Heart left ventricle (tissue), 13 donors: ENCODE measurements at regions not wholly inside any gene's neighbourhood (a gene's known extent, or its start where the extent isn't known, plus 50 kb on each side); places are given as distances from the start of the nearest gene placed in this dataset.

ENCODE experiments used
- CTCF ChIP-seq, 12 donors: fragments of 200-600 bp; sonication (generic) in 4 of 12; IDR thresholded peaks; one replicate each; pipeline versions ENCODE4 v1.5.0 to v1.8.0; 2018 to 2022; ENCODE audit warnings: antibody characterized with exemption in 12 of 12, mild to moderate bottlenecking in 5 of 12
- POLR2A ChIP-seq, 2 donors: fragments of 450-650 bp; IDR thresholded peaks; one replicate each; pipeline ENCODE4 v1.6.1; 2017; ENCODE audit warnings: antibody characterized with exemption in 2 of 2, mild to moderate bottlenecking in 2 of 2, moderate library complexity in 2 of 2
- donor health status: ischemic (EF 13 %, LVEDD 7.1; RV severe dilation, severe dysfunction).
- donor health status: DM: no; HTN: yes; CAD: no.
- donor health status: DM: no; HTN: no; CAD: no.
- donor health status: ischemic (EF 25% LVEDD 6.9; RV normal size, moderate dysfunction).
- donor health status: ischemic (EF 25% LVEDD 5.7; RV mildly dilated, moderate dysfunction).
- donor health status: ischemic (EF 35%, LVEDD 5.7; RV mildly dilated, moderate dysfunction).
- donor health status: nonischemic (EF 11% LVEDD 7.7; RV severe dilation, severe dysfunction).
- donor health status: DM: yes; HTN: yes; CAD: no.
- donor health status: PGD.
- donor health status: ischemic (EF 29% LVEDD 5.4; RV normal size, mild dysfunction).
- donor health status: nonischemic (EF 23%, LVEDD 6.1; RV moderate dilation, normal function).

GRCh38 chr1:14137411-14138134, 437.6 kb downstream of the PRDM2 start:
- TF ChIP-seq POLR2A (IDR thresholded peaks at IDR 0.05) (no peak), CTCF (IDR thresholded peaks at IDR 0.05) (no peak)
